ENCODE measurements at regions not wholly inside any gene's neighbourhood (a gene's known extent, or its start where the extent isn't known, plus 50 kb on each side); places are given as distances from the start of the nearest gene placed in this dataset.
"Not testable (repeated sequence)": the region's sequence is repeated elsewhere in the genome, so short reads cannot be mapped to it uniquely, and the experiment has no call there.

GRCh38 chrX:69428216-69428615, 75.9 kb upstream of the NALF2 start:
- H3K27me3 ChIP-seq (ENCODE audit: insufficient read depth, low read length, poor library complexity, severe bottlenecking), result no peaks in the 10 kb centered on the region

GRCh38 chrX:69424910-69425309, 79.2 kb upstream of the NALF2 start:
- Histone ChIP-seq H3K27me3 (ENCODE audit: insufficient read depth, low read length, poor library complexity, severe bottlenecking) (no peaks in the 10 kb centered on the region), H3K79me2 (ENCODE audit: insufficient read depth, low read length) (no peaks in the 10 kb centered on the region), H4K20me1 (ENCODE audit: insufficient read depth, low read length, poor library complexity, severe bottlenecking) (no peaks in the 10 kb centered on the region), H3K36me3 (ENCODE audit: insufficient read depth, low read length) (no peaks in the 10 kb centered on the region), H3F3A (ENCODE audit: low read depth) (no peaks in the 10 kb centered on the region), H3K9me3 (ENCODE audit: insufficient read depth, low read depth, low read length) (no peaks in the 10 kb centered on the region), H3K9me2 (replicated peaks; ENCODE audit: low read depth, low read length) (no peaks in the 10 kb centered on the region), H3K9ac (ENCODE audit: low read depth, low read length, poor library complexity, severe bottlenecking) (no peak overlapping the region), H3K4me3 (ENCODE audit: low read length, poor library complexity, severe bottlenecking) (no peak overlapping the region), H2AFZ (ENCODE audit: low read length) (no peak overlapping the region), H3K4me2 (ENCODE audit: low read depth, low read length, poor library complexity, severe bottlenecking) (no peak overlapping the region), H3K4me1 (ENCODE audit: insufficient read depth, low read length, poor library complexity, severe bottlenecking) (no peaks in the 10 kb centered on the region)
- TF ChIP-seq EZH2phosphoT487 (IDR thresholded peaks at IDR 0.05; ENCODE audit: borderline replicate concordance) (no peak), CTCF (conservative IDR thresholded peaks at IDR 0.05; ENCODE audit: low read length) (no peak)

More at GRCh38 chrX:69428216-69428615, 75.9 kb upstream of the NALF2 start:
- Histone ChIP-seq H3F3A (ENCODE audit: low read depth) (no peaks in the 10 kb centered on the region), H3K79me2 (ENCODE audit: insufficient read depth, low read length) (no peaks in the 10 kb centered on the region), H3K4me1 (ENCODE audit: insufficient read depth, low read length, poor library complexity, severe bottlenecking) (no peaks in the 10 kb centered on the region), H3K4me3 (ENCODE audit: low read length, poor library complexity, severe bottlenecking) (no peak overlapping the region), H3K9me2 (replicated peaks; ENCODE audit: low read depth, low read length) (no peaks in the 10 kb centered on the region), H4K20me1 (ENCODE audit: insufficient read depth, low read length, poor library complexity, severe bottlenecking) (no peaks in the 10 kb centered on the region), H2AFZ (ENCODE audit: low read length) (no peak overlapping the region), H3K4me2 (ENCODE audit: low read depth, low read length, poor library complexity, severe bottlenecking) (no peak overlapping the region), H3K9me3 (ENCODE audit: insufficient read depth, low read depth, low read length) (no peaks in the 10 kb centered on the region), H3K9ac (ENCODE audit: low read depth, low read length, poor library complexity, severe bottlenecking) (no peak overlapping the region), H3K36me3 (ENCODE audit: insufficient read depth, low read length) (no peaks in the 10 kb centered on the region)
- TF ChIP-seq EZH2phosphoT487 (IDR thresholded peaks at IDR 0.05; ENCODE audit: borderline replicate concordance) (no peak), CTCF (conservative IDR thresholded peaks at IDR 0.05; ENCODE audit: low read length) (no peak)

- Histone ChIP-seq H3K4me1 (ENCODE audit: insufficient read depth, low read length, poor library complexity, severe bottlenecking) (no peaks in the 10 kb centered on the region), H3K27me3 (ENCODE audit: insufficient read depth, low read length, poor library complexity, severe bottlenecking) (no peaks in the 10 kb centered on the region), H3K9me3 (ENCODE audit: insufficient read depth, low read depth, low read length) (no peaks in the 10 kb centered on the region), H3K79me2 (ENCODE audit: insufficient read depth, low read length) (no peaks in the 10 kb centered on the region), H3K4me3 (ENCODE audit: low read length, poor library complexity, severe bottlenecking) (no peak overlapping the region), H3K36me3 (ENCODE audit: insufficient read depth, low read length) (no peaks in the 10 kb centered on the region), H3K9ac (ENCODE audit: low read depth, low read length, poor library complexity, severe bottlenecking) (no peak overlapping the region), H3F3A (ENCODE audit: low read depth) (no peaks in the 10 kb centered on the region), H3K4me2 (ENCODE audit: low read depth, low read length, poor library complexity, severe bottlenecking) (no peak overlapping the region), H3K9me2 (replicated peaks; ENCODE audit: low read depth, low read length) (no peaks in the 10 kb centered on the region), H2AFZ (ENCODE audit: low read length) (no peak overlapping the region), H4K20me1 (ENCODE audit: insufficient read depth, low read length, poor library complexity, severe bottlenecking) (no peaks in the 10 kb centered on the region)
- peak; percentile 45 for TF ChIP-seq CTCF (conservative IDR thresholded peaks at IDR 0.05; ENCODE audit: low read length)
- no peak for TF ChIP-seq EZH2phosphoT487 (IDR thresholded peaks at IDR 0.05; ENCODE audit: borderline replicate concordance)
Observed at GRCh38 chrX:69424161-69424560, 80.0 kb upstream of the NALF2 start.

DNA sequence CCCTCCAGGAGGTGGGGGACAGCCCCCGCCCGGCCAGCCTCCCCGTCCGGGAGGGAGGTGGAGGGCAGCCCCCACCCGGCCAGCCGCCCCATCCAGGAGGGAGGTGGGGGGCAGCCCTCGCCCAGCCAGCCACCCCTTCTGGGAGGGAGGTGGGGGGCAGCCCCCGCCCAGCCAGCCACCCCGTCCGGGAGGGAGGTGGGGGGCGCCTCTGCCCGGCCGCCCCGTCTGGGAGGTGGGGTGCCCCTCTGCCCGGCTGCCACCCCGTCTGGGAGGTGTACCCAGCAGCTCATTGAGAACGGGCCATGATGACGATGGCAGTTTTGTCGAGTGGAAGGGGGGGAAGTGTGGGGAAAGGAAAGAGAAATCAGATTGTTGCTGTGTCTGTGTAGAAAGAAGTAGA, 81.9 kb upstream of the NALF2 start:
- not testable (repeated sequence) for H4K20me1 ChIP-seq (ENCODE audit: insufficient read depth, low read length, poor library complexity, severe bottlenecking); H3K9me2 ChIP-seq (replicated peaks; ENCODE audit: low read depth, low read length); H3K79me2 ChIP-seq (ENCODE audit: insufficient read depth, low read length); H3K36me3 ChIP-seq (ENCODE audit: insufficient read depth, low read length); H3K9ac ChIP-seq (ENCODE audit: low read depth, low read length, poor library complexity, severe bottlenecking); H3K27me3 ChIP-seq (ENCODE audit: insufficient read depth, low read length, poor library complexity, severe bottlenecking); H3K9me3 ChIP-seq (ENCODE audit: insufficient read depth, low read depth, low read length); H2AFZ ChIP-seq (ENCODE audit: low read length); H3K4me3 ChIP-seq (ENCODE audit: low read length, poor library complexity, severe bottlenecking); H3K4me1 ChIP-seq (ENCODE audit: insufficient read depth, low read length, poor library complexity, severe bottlenecking); H3K4me2 ChIP-seq (ENCODE audit: low read depth, low read length, poor library complexity, severe bottlenecking); H3F3A ChIP-seq (ENCODE audit: low read depth)

Measured in Loucy (cell line).